HG03139 (cell line): ENCODE measurements at regions not wholly inside any gene's neighbourhood (a gene's known extent, or its start where the extent isn't known, plus 50 kb on each side); places are given as distances from the start of the nearest gene placed in this dataset.

ENCODE experiments used
- ATAC-seq: cut with Tn5 transposase; IDR thresholded peaks from one replicate; pipeline ENCODE4 v1.9.1; 2021; ENCODE audit not compliant: unreplicated experiment

DNA sequence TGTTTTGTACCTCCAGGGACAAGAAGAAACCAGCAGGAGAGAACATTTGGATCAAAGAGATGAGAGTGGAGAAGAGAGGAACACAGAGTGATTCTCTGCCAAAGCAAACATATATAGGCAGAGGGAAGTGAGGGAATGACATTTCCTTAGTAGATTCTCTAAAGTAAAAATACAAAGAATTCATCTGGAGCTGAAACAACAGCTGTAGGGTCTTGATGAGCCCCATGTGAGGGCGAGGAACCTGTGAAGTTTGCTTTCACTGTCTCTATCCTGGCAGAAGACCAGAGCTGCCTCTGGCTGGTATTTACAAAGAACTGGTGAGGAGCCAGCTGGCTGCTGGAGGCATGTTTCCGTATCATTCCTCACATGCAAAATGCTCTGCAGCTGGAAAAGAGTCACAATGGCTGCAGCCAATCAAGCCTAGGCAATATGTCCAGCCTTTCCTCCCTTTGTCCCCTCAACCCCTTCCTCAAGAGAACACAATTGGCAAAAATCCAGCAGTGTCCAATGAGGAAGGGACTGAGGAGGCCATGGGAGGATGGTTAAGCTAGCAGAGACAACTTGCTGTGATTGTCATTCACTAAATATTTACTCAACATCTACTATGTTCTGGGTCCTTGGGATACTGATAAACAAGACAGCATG is 122.5 kb downstream of the PHLDA1 start:
- no peak for ATAC-seq

DNA sequence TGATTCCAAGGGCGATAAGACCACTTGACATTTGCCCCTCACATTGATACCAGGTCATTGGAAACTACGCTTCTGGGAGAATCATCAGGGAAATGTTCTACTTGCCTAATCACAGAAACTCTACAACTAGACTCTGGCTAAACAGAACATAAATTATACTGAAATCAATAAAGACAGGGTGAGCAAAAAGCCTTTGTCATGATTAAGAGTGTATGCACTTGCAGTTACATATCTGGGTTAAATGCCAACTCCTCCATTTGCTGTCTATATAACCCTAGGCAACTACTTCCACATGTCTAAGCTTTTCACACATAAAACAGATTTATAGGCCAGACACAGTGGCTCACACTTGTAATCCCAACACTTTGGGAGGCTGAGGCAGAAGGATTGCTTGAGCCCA is 125.7 kb downstream of the PHLDA1 start:
- ATAC-seq, result no peak

DNA sequence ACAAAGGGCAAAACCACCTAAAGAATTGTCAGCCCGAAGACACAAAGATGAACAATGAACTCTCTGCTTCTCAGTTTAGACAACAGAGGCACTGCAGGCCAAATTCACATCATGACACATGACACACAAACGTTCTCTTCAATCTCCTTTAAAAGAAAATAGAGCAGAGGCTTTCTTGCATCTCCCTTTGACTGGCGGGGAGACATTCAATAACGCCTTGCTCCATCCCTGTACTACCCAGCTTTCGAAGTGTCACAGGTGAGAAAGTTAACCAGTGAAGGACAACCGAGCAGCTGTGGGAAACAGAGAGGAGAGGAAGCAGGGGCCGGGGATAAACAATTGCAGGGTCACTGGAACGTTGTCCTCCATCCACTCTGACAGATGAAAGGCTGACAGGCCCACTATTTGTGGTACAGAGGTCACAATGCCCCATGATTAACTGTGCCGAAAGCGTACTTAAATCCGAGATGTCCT is 130.8 kb downstream of the PHLDA1 start:
- no peak for ATAC-seq

DNA sequence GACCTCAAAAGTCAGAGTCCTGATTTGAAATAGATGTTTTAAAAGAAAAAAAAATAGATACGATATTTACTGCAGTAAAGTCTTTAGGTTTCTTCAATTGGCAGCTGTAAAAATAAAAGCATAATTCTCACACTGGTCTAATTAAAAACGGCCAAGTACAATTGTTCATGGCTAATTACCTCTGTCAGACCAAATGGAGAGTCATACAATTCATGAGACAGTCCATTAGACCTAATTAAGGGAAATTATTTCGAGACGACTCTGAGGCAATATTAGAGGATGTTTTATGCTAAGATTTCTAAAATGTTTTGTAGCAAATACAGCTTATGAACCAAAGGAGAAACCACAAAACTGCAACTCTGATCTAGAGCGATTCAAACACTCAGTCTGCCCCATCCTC is 131.3 kb downstream of the PHLDA1 start:
- ATAC-seq, result no peak

DNA sequence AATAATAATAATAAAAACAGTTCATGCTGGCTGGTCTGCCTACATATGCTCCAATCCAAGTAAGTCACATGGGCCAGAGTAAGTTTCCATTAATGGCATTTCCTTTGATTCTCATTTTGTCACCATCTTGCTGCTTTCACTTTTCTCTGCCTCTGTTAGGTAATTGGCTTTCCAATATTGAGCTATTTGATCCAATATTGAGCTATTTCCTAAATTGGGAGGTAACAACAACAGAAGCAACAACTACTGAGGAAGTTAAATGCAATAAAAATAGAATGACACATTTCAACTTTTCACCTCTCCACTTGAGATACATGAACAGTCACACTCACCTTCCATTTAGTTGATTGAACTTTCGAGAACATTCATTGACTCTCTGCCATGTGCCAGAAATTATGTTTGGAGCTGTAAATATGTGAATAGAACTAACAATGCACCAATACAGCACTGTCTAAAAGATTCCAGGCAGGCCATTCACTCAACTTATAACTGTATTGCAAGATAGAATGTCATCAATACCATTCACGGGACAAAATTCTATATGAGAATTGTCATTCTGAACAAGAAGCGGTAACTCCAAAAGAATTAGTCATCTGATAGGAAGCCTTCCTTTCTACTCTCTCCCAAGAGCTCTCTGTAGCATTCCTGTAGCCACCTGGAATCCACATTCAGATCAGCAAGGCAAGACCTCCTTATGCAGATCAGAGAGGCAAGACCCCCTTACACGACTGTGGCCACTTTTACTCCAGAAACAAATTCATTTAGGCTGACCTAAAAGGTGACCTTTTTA is 136.4 kb downstream of the PHLDA1 start:
- no peak for ATAC-seq

DNA sequence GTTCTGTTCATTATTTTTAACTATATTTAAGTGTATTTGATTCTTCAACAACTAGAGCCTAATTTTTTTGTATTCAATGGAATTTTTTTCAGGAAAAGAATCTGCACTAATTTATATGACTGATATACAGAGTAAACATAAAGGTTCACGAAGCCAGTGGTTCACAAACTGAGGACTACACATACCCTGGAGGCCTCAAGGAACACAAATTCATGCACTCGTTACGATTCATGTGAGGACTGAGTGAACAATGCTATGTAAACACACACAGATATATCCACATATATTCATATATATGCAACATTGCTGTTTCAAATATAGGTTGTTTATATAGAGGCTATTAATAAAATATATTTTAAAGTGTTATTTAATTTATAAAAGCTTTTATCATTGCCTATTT is 137.8 kb downstream of the PHLDA1 start:
- ATAC-seq, result no peak

DNA sequence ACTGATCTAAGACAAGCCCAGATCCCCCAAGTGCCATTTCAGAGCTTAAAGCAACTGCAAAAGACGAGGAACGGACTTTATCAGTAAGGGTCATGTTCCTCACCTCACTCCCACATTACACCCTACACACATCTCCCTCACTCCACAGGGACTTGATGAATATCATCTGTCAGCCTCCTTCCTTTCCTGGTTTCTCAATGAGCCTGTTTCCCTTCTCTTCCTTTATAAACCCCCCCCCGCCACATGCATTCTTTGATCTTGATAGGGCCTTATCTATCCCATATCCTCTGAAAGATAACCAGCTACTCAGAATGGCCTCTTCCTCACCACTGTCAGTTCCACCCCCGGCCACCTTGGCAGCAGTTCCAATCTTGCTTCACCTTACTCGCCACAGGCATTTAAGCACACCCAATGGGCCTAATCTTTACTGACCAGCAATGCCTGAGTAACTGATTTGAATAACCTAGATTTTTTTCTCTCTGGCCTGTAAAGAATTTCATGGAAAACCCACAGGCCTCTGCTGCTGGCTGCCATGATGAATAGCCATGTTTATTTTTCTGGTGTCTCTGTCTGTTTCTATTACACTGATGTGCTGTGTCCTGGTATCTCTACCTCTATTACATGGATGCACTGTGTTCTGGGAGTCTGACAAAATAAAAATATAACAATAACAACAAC is 138.7 kb downstream of the PHLDA1 start:
- no peak for ATAC-seq

DNA sequence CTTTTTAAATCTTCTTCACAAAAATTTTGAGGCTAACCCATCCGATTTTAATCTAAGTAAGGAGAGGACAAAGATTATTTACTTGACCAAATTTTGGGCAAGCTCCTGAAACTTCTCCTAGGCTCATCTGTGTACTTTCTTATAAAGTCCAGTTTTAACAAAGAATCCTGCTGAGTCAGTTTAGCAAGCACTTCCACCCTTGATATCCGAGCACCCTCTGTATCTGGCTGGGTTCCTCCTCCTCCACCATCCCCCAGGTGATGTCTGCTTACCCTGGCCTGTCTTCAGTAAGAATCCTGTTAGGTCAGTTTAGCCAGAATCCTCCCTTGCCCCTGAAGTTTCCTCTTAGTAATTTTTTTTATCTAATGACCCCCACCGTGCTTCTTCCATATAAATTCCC is 140.5 kb downstream of the PHLDA1 start:
- no peak for ATAC-seq

DNA sequence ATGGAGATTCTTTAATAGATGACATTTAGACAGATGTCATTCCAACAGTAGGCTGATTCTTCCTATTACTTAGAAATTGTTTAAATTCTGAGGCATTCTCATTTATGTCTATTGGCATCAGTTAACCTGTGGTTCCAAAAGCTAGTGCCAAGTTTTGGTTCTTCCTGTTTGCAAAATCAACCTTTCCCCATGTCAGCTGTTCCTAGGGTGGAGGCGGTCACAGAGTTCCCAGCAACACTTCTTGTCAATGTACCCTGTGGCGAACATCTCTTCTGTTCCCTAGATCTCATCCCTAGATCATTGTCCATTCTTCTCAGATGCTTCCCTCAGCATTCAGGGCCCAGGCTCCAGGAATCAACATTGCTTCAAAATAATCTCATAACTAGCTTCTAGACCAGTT is 140.9 kb downstream of the PHLDA1 start:
- no peak for ATAC-seq

DNA sequence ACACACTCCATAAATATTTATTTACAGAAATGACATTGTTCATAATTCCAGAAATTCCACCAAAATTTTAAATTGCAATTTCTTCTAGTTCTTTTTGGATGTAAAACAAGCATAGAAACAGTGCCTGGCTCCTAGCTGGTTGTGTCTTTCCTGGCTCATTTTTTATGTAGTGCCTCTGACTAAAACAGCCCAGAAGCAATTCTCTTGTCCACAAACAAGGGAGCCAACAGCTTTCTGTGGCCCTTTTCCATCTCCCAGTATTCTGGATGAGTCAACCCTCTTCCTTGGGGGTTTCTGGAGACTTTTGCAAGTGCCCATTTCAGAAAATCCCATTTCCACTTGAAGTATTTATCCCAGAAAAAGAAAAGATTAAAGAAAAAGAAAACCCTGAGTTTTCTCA is 141.4 kb downstream of the PHLDA1 start:
- no peak for ATAC-seq

DNA sequence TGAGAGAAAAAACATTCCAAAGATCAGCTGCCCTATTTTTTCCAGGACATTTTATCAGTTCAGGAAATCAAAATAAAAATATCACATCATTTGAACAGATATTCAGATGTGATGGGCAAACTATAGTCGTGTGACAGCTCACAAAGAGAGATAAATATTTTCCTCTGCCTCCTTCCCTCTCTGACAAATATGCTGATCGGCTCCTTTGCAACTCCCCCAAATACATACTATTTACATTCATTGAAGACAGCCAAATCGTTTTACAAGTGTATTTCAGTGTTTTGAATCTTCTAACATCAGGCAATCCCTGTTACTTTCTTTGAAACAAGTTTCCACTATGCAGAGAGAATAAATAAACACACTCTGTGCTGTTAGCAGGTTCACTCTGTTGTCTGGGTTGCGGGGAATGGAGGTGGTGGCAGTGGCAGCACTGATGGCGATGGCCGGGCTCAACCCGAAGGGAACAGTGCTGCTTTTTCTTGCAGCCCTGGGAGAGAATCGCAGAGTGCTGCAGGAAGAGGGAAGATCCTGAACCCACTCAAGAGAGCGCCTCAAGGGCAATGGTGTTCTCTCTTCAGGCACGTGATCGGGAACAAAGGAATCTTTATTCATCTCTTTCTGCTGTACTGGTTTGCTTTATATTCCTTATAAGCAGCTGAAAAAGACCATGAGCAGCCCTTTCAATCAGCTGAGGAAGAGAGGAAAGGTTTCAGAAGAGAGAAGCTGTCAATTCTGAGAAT is 142.5 kb downstream of the PHLDA1 start:
- ATAC-seq, result no peak

DNA sequence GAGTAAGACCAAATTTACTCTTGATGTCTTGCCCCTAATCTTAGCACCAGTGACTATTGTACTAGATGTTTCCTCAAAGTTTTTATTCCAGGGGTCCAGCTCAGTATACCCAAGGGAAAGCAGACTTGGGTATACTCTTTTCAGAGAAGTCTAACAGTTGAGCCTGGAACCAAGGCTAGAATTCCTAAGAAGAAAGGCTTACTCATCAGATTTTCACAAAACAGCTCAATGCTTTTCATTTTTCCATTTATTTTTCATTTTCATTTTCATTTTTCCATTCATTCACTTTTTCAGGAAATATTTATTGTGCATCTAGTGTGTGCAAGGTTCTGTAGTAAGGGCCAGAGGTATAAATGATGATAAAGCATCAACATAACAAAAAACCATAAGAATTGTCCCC is 143.2 kb downstream of the PHLDA1 start:
- ATAC-seq, result no peak

DNA sequence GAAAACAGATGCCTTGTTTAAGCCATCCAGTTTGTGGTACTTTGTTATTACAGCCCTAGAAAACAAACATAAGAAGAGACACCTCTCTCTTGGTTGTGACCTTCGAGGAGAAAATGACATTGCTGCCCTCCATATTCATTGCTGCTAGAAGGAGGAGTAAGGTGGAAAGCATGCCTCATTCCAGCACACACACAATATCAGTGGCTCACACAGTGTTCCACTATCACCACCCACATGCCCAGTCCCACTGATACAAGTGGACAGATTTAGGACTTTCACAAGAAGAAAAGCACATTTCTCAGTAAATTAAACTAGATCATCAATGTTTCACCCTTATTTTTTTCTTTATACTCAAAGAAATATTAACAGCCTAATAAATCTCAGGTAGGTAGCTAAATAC is 143.6 kb downstream of the PHLDA1 start:
- no peak for ATAC-seq

DNA sequence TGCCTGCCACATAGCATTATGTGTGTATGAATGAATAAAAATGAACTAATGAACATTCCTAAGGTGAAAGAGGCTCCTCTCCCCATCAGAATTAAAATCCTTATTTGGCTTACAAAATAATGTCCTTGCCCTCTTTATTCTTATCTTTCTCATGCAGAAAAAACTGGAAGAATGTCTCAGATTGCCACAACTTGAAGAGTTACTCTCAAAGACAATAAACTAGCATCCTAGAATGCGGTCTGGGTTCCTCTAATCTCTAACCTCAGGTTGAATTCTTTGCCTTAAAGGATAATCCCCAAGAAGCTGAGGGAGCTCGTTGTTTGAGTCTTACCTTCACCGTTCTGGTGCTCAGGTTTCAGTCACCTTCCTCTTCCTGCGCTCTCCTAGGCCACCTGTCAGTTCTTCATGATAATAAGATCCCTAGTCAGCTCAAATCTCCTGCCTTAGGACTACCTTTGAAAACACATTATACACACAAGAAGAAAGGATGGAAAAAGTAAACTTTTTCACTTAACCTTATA is 147.1 kb downstream of the PHLDA1 start:
- ATAC-seq, result no peak

DNA sequence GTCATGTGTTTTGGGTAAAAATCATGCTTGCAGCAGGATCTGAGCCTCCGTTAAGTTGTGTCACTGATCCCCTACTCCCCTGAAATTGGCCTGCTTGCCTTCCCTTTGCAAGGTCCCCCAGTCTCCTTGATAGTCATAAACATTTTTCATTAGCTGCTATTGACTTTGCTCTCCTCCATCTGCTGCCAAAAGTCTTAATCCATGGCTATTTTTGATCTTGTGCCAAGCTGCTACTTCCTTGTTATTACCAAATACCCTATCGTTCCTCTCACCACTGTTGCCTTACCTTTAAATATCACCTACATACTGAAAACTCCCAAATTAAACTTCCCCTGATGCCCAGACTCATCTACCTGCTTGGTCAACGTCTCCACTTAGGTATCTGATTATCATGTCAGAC is 148.3 kb downstream of the PHLDA1 start:
- no peak for ATAC-seq

DNA sequence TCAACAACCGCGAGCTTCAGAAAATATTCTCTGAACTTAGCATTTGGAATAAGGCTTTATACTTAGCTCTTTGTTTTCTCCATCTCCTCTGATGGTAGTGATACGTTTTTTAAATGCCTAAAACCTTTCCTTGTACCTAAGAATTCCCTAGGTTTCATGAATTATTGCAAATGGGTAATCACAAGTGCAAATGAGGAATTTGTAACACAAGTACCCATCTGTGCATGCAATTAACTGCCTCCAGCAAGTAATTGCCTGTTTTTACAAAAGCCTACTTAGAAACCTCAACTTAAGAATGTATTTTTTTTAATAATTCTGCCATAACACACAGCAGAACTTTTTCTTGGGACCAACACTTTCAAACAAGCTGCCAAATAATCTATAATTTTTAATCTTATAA is 149.2 kb downstream of the PHLDA1 start:
- ATAC-seq, result no peak

DNA sequence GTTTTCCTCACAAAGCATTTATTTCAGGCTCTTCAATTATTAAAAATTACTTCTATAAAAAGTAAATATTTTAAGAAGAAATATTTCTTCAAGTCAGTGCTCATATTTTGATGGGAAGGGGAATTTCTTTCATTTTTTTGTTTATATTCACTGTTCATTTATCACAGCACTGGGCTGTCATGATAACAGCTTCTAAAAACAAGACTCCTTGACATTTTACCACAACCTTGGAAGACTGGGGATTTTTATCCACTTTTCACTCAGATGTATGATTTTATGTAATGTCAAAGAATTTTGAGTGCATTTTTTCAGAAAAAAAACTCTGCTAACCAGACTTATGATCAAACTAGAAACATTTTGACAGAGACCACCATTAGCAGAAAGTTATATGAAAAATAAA is 149.7 kb downstream of the PHLDA1 start:
- ATAC-seq, result no peak

DNA sequence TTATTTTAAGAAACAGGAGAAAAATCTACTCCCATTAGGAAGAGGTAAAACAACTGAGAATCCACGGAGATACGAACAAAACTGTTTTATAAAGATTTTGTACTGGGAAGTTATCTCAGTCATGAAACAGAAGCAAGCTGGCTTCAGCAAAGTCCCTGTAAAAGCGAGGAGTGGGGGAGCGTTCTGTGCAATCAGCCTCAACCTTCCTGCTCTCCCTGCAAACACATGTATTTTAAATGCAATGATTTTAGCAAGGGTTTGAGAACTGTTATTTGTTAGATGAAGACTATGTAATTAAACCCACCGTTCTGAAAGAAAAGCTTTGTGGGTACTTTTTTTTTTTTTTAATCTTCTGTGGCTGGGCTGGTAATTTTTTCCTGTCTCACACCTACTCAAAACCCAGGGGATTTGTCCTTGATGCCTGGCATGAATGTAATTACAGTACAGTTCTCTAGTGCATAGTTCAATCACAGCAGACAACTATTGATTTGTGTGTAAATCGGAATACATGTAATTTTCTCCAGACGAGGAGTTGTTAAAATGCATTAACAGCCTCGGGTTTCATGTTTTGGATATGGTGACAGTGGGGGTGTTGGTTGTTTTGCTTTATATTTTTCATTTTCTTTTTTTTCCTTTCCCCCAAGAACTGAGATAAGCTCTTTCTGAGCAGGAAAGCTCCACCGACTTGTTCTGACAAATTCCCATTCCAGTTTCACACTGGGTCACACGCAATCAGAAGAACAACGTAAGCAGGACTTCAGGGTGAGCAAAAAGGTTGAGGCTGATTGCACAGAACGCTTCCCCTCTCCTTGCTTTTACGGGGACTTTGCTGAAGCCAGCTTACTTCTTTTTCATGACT is 153.6 kb downstream of the PHLDA1 start:
- ATAC-seq, result no peak

DNA sequence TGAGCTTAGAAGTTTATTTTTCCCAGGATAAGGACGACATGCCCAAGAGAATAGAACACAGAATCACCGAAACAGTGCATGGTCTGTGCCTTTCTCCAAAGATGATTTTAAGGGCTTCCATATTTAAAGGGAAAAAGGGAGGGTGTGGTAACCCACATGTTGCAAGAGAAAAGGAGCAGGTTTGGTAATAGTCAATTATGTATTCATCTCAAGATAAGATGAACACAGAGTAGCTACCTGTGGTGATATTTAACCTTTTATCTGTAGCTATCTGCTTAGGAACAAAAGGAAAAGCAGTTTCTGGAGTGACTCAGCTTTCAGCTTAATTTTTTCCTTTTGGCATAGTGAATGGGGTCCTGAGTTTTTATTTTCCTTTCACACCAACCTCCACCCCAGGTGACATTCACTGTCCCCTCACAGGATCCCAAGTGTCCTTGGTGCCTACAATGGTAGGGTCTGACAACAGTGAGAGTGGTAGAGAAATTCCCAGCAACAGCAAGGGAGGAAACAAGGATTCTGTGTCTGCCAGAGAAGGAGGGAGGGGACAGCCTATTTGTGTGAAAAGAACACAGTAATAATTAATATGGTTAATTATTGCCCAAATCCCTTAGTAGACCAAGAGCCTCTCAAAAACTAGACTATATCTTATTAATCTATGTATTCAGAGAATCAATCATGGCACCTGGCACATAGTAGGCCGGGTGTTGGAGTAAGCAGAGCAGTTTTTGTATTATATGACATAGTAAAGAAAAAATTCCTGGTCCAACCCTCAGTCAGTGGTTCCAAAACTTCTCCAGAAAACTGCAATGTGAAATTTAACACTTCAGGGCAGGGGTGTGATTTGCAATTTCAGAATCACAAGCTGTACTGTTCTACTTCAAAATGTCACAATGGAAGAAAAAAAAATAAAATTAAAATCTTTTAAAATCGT is 154.5 kb downstream of the PHLDA1 start:
- no peak for ATAC-seq
